WTC11 (cell line): ENCODE measurements at regions not wholly inside any gene's neighbourhood (a gene's known extent, or its start where the extent isn't known, plus 50 kb on each side); places are given as distances from the start of the nearest gene placed in this dataset.

ENCODE experiments used
- ATAC-seq: fragments of 200-7000 bp; cut with Tn5 transposase; 2 replicates; pipeline ENCODE4 v1.10.0; 2021; ENCODE audit warnings: mild to moderate bottlenecking, moderate library complexity
- CTCF ChIA-PET: fragments of 300-600 bp; sonication (Branson Sonifier 250); formaldehyde crosslinking; loops from one replicate; lab custom pipeline; 2021; ENCODE audit warnings: antibody characterized with exemption; lab: Charles Lee
- POLR2A ChIA-PET: fragments of 350-600 bp; sonication (Branson Sonifier 250); formaldehyde crosslinking; loops from one replicate; lab custom pipeline; 2021; ENCODE audit warnings: antibody characterized with exemption; lab: Charles Lee
- DNase-seq: peaks from one replicate; pipeline ENCODE4 v3.0.0; 2021; ENCODE audit warnings: low spot score
- H3K27ac Mint-ChIP-seq: 2 replicates; pipeline ENCODE4 v1.8.0; 2021; ENCODE audit warnings: mixed read lengths
- H3K27me3 Mint-ChIP-seq: 2 replicates; pipeline ENCODE4 v1.8.0; 2021; ENCODE audit warnings: low read depth, mild to moderate bottlenecking, moderate library complexity, mixed read lengths
- H3K36me3 Mint-ChIP-seq: 2 replicates; pipeline ENCODE4 v1.8.0; 2021; ENCODE audit warnings: mixed read lengths
- H3K4me1 Mint-ChIP-seq: 2 replicates; pipeline ENCODE4 v1.8.0; 2022; ENCODE audit warnings: mixed read lengths
- H3K4me3 Mint-ChIP-seq: 2 replicates; pipeline ENCODE4 v1.8.0; 2021; ENCODE audit warnings: mild to moderate bottlenecking, moderate library complexity, mixed read lengths
- H3K9me3 Mint-ChIP-seq: 2 replicates; pipeline ENCODE4 v1.8.0; 2021; ENCODE audit warnings: mixed read lengths
- AR ChIP-seq: fragments of 250-450 bp; sonication (Bioruptor Pico); IDR thresholded peaks from 2 replicates; pipeline ENCODE4 v1.9.0; 2021; ENCODE audit warnings: mild to moderate bottlenecking
- CDX4 ChIP-seq: fragments of 250-450 bp; sonication (Bioruptor Pico); IDR thresholded peaks from 2 replicates; pipeline ENCODE4 v1.9.0; 2021; ENCODE audit warnings: moderate library complexity, mild to moderate bottlenecking, inconsistent platforms, borderline replicate concordance
- EMX1 ChIP-seq: fragments of 250-450 bp; sonication (Bioruptor Pico); IDR thresholded peaks from 2 replicates; pipeline ENCODE4 v1.8.0; 2021; ENCODE audit warnings: mild to moderate bottlenecking
- ERG ChIP-seq: fragments of 250-450 bp; sonication (Bioruptor Pico); IDR thresholded peaks from 2 replicates; pipeline ENCODE4 v1.8.0; 2021; ENCODE audit warnings: mild to moderate bottlenecking
- ETV6 ChIP-seq: sonication (generic); formaldehyde crosslinking; IDR thresholded peaks from 2 replicates; pipeline ENCODE4 v1.8.1; 2022; ENCODE audit warnings: mild to moderate bottlenecking, missing genetic modification reagents
- FOXK1 ChIP-seq: sonication (generic); formaldehyde crosslinking; IDR thresholded peaks from 2 replicates; pipeline ENCODE4 v1.8.0; 2022; ENCODE audit warnings: mild to moderate bottlenecking, moderate library complexity, missing genetic modification reagents
- HMGA2 ChIP-seq: fragments of 250-450 bp; sonication (Bioruptor Pico); IDR thresholded peaks from 2 replicates; pipeline ENCODE4 v1.4.0; 2021; ENCODE audit warnings: mild to moderate bottlenecking, moderate library complexity
- IRF1 ChIP-seq: sonication (generic); formaldehyde crosslinking; IDR thresholded peaks from 2 replicates; pipeline ENCODE4 v1.8.0; 2023; ENCODE audit warnings: missing genetic modification reagents
- MLX ChIP-seq: sonication (generic); formaldehyde crosslinking; IDR thresholded peaks from 2 replicates; pipeline ENCODE4 v1.8.1; 2023; ENCODE audit warnings: mild to moderate bottlenecking, missing genetic modification reagents, moderate library complexity
- MXD4 ChIP-seq: fragments of 250-450 bp; sonication (Bioruptor Pico); IDR thresholded peaks from 2 replicates; pipeline ENCODE4 v1.8.0; 2021; ENCODE audit warnings: mild to moderate bottlenecking, moderate library complexity, borderline replicate concordance
- RELA ChIP-seq: sonication (generic); formaldehyde crosslinking; IDR thresholded peaks from 2 replicates; pipeline ENCODE4 v1.8.1; 2022; ENCODE audit warnings: missing genetic modification reagents, mild to moderate bottlenecking, borderline replicate concordance
- ZBTB21 ChIP-seq: sonication (generic); formaldehyde crosslinking; IDR thresholded peaks from 2 replicates; pipeline ENCODE4 v1.8.1; 2023; ENCODE audit warnings: mild to moderate bottlenecking, missing genetic modification reagents, borderline replicate concordance
- ZMAT4 ChIP-seq: fragments of 250-450 bp; sonication (Bioruptor Pico); IDR thresholded peaks from 2 replicates; pipeline ENCODE4 v1.9.0; 2021; ENCODE audit warnings: mild to moderate bottlenecking
- ZNF138 ChIP-seq: sonication (generic); formaldehyde crosslinking; conservative IDR thresholded peaks from 2 replicates; pipeline ENCODE4 v1.8.1; 2022; ENCODE audit warnings: mild to moderate bottlenecking, moderate library complexity, missing genetic modification reagents
- ZNF317 ChIP-seq: sonication (generic); formaldehyde crosslinking; IDR thresholded peaks from 2 replicates; pipeline ENCODE4 v1.8.1; 2023; ENCODE audit warnings: low read depth, mild to moderate bottlenecking, moderate library complexity, missing genetic modification reagents, borderline replicate concordance
- ZNF416 ChIP-seq: fragments of 250-450 bp; sonication (Bioruptor Pico); IDR thresholded peaks from 2 replicates; pipeline ENCODE4 v1.9.0; 2021; ENCODE audit warnings: mild to moderate bottlenecking, inconsistent platforms
- ZNF671 ChIP-seq: fragments of 250-450 bp; sonication (Bioruptor Pico); IDR thresholded peaks from 2 replicates; pipeline ENCODE4 v1.8.0; 2021; ENCODE audit warnings: mild to moderate bottlenecking
- ZSCAN18 ChIP-seq: fragments of 250-450 bp; sonication (Bioruptor Pico); IDR thresholded peaks from 2 replicates; pipeline ENCODE4 v2.1.2; 2022; ENCODE audit warnings: mild to moderate bottlenecking, moderate library complexity
- TF ChIP-seq, protein P1 (sequence below): sonication (generic); formaldehyde crosslinking; IDR thresholded peaks from 2 replicates; pipeline ENCODE4 v1.8.0; 2022; ENCODE audit warnings: missing genetic modification reagents
- TF ChIP-seq, protein P2 (sequence below): sonication (generic); formaldehyde crosslinking; IDR thresholded peaks from 2 replicates; pipeline ENCODE4 v1.8.0; 2022; ENCODE audit warnings: mild to moderate bottlenecking, missing genetic modification reagents
- TF ChIP-seq, protein P3 (sequence below): sonication (generic); formaldehyde crosslinking; IDR thresholded peaks from 2 replicates; pipeline ENCODE4 v1.8.0; 2022; ENCODE audit warnings: mild to moderate bottlenecking, missing genetic modification reagents
- TF ChIP-seq, protein P4 (sequence below): sonication (generic); formaldehyde crosslinking; IDR thresholded peaks from 2 replicates; pipeline ENCODE4 v1.8.0; 2022; ENCODE audit warnings: mild to moderate bottlenecking, missing genetic modification reagents

DNA sequence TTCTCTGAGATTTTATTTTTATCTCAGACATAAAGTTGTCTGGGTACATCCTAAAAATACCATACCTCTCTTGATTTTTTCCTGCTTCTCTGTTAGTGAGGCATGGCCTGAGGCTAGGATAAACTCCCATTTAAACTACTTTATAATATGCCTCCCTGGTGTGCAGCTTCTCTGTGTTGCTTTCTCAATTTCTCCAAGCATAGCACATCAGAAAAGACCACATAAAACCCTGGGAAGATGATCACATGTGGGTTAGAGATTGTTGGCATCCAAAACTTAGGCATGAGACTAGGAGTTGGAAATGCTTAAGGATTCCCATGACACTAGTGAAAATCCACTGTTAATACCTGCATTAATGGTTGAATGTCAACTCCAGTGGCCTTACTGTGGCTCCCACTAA is 254.6 kb downstream of the RND3 start (continued):
- TF ChIP-seq MLX (CRISPR knock-in tag) (no peak), ZBTB21 (CRISPR knock-in tag) (no peak), FOXK1 (no peak), ZMAT4 (CRISPR knock-in tag) (no peak), ZNF317 (CRISPR knock-in tag) (no peak), ZNF138 (CRISPR knock-in tag) (no peak)
- TF ChIP-seq, all 79 proteins: peak for 0

DNA sequence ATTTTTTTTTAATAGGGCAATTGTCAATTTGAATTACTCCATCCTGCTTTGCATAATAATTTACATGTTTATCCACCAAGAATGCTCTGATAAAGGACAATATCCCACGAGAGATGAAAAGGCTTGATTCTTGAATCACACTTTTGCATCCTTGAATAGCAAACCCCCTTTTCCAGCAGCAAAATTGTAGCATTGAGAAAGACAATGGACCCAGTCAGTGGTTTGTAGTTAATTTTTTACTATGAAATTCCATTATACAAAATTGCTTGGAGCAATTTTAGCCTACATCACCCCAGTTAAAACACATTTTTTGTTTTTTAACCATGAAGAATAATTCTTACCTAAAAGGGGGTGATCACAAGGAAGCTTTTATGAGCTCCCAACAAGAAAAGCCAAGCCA is 255.1 kb downstream of the RND3 start:
- ATAC-seq, result no peak
- CTCF ChIA-PET, result no interaction called here
- TF ChIP-seq, protein P1, sequence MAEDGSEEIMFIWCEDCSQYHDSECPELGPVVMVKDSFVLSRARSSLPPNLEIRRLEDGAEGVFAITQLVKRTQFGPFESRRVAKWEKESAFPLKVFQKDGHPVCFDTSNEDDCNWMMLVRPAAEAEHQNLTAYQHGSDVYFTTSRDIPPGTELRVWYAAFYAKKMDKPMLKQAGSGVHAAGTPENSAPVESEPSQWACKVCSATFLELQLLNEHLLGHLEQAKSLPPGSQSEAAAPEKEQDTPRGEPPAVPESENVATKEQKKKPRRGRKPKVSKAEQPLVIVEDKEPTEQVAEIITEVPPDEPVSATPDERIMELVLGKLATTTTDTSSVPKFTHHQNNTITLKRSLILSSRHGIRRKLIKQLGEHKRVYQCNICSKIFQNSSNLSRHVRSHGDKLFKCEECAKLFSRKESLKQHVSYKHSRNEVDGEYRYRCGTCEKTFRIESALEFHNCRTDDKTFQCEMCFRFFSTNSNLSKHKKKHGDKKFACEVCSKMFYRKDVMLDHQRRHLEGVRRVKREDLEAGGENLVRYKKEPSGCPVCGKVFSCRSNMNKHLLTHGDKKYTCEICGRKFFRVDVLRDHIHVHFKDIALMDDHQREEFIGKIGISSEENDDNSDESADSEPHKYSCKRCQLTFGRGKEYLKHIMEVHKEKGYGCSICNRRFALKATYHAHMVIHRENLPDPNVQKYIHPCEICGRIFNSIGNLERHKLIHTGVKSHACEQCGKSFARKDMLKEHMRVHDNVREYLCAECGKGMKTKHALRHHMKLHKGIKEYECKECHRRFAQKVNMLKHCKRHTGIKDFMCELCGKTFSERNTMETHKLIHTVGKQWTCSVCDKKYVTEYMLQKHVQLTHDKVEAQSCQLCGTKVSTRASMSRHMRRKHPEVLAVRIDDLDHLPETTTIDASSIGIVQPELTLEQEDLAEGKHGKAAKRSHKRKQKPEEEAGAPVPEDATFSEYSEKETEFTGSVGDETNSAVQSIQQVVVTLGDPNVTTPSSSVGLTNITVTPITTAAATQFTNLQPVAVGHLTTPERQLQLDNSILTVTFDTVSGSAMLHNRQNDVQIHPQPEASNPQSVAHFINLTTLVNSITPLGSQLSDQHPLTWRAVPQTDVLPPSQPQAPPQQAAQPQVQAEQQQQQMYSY (CRISPR knock-in tag), result no peak
- TF ChIP-seq EMX1 (CRISPR knock-in tag) (no peak), ZNF671 (CRISPR knock-in tag) (no peak), IRF1 (no peak), ERG (CRISPR knock-in tag) (no peak), CDX4 (no peak), AR (no peak), ZSCAN18 (no peak), RELA (CRISPR knock-in tag) (no peak), HMGA2 (CRISPR knock-in tag) (no peak), ZNF416 (CRISPR knock-in tag) (no peak), MXD4 (CRISPR knock-in tag) (no peak), FOXK1 (no peak), ETV6 (CRISPR knock-in tag) (no peak)
- TF ChIP-seq, protein P2, sequence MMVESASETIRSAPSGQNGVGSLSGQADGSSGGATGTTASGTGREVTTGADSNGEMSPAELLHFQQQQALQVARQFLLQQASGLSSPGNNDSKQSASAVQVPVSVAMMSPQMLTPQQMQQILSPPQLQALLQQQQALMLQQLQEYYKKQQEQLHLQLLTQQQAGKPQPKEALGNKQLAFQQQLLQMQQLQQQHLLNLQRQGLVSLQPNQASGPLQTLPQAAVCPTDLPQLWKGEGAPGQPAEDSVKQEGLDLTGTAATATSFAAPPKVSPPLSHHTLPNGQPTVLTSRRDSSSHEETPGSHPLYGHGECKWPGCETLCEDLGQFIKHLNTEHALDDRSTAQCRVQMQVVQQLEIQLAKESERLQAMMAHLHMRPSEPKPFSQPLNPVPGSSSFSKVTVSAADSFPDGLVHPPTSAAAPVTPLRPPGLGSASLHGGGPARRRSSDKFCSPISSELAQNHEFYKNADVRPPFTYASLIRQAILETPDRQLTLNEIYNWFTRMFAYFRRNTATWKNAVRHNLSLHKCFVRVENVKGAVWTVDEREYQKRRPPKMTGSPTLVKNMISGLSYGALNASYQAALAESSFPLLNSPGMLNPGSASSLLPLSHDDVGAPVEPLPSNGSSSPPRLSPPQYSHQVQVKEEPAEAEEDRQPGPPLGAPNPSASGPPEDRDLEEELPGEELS, result no peak
- TF ChIP-seq, protein P3, sequence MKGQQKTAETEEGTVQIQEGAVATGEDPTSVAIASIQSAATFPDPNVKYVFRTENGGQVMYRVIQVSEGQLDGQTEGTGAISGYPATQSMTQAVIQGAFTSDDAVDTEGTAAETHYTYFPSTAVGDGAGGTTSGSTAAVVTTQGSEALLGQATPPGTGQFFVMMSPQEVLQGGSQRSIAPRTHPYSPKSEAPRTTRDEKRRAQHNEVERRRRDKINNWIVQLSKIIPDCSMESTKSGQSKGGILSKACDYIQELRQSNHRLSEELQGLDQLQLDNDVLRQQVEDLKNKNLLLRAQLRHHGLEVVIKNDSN (CRISPR knock-in tag), result no peak
- TF ChIP-seq, protein P4, sequence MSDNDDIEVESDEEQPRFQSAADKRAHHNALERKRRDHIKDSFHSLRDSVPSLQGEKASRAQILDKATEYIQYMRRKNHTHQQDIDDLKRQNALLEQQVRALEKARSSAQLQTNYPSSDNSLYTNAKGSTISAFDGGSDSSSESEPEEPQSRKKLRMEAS, result no peak

More for the DNA sequence above, 255.1 kb downstream of the RND3 start:
- H3K27ac Mint-ChIP-seq, result no peak overlapping the region
- H3K4me3 Mint-ChIP-seq, result no peak overlapping the region
- no peak for DNase-seq
- POLR2A ChIA-PET, result no interaction called here
- no peaks in the 10 kb centered on the region for H3K27me3 Mint-ChIP-seq
- no peaks in the 10 kb centered on the region for H3K36me3 Mint-ChIP-seq
- H3K9me3 Mint-ChIP-seq, result peaks cover 5% of the 10 kb centered on the region; the same call in 1 of the 2 replicates
- H3K4me1 Mint-ChIP-seq, result no peaks in the 10 kb centered on the region
